ENCODE measurements at regions not wholly inside any gene's neighbourhood (a gene's known extent, or its start where the extent isn't known, plus 50 kb on each side); places are given as distances from the start of the nearest gene placed in this dataset.

DNA sequence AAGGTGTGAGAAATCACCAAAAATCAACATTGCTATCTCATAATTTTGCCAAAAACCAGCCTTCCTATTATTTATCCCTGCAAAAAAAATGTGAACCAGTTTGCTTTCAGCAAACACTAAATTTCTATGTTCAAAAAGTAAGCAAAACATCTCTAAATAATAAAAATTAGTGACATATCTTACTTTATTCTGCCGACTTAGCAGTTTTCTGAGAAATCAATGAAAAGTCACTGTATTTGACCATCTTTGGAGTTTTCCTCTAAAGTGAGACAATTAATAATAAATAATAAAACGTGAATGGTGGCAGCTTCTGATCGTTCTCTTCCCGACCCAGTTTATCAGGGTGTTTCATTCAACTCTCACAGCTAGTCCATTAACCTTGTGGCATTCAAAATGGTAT, 158.6 kb upstream of the TARS1 start:
- Mint-ChIP-seq H3K27ac (no peak overlapping the region), H3K4me3 (no peak overlapping the region), H3K27me3 (ENCODE audit: insufficient read depth, low read depth, poor library complexity) (peaks cover 3% of the 10 kb centered on the region), H3K9me3 (no peaks in the 10 kb centered on the region), H3K4me1 (peaks cover 3% of the 10 kb centered on the region; the same call in 2 of the 3 replicates), H3K36me3 (ENCODE audit: low read depth) (no peaks in the 10 kb centered on the region)
- Histone ChIP-seq H3K4me1 (ENCODE audit: insufficient read depth) (no peaks in the 10 kb centered on the region), H3K79me2 (replicated peaks; ENCODE audit: insufficient read depth) (no peaks in the 10 kb centered on the region), H3K4me2 (no peak overlapping the region), H3K9me2 (ENCODE audit: insufficient read depth) (no peaks in the 10 kb centered on the region), H3K27ac (ENCODE audit: low read depth) (no peak overlapping the region), H2AFZ (no peak overlapping the region), H4K20me1 (replicated peaks; ENCODE audit: insufficient read depth) (no peaks in the 10 kb centered on the region), H3K36me3 (ENCODE audit: insufficient read depth) (no peaks in the 10 kb centered on the region), H3K27me3 (ENCODE audit: insufficient read depth) (no peaks in the 10 kb centered on the region), H3K4me3 (no peak overlapping the region), H3F3A (replicated peaks; ENCODE audit: low read depth) (no peaks in the 10 kb centered on the region)
- no peak for ATAC-seq
- TF ChIP-seq, protein P1, sequence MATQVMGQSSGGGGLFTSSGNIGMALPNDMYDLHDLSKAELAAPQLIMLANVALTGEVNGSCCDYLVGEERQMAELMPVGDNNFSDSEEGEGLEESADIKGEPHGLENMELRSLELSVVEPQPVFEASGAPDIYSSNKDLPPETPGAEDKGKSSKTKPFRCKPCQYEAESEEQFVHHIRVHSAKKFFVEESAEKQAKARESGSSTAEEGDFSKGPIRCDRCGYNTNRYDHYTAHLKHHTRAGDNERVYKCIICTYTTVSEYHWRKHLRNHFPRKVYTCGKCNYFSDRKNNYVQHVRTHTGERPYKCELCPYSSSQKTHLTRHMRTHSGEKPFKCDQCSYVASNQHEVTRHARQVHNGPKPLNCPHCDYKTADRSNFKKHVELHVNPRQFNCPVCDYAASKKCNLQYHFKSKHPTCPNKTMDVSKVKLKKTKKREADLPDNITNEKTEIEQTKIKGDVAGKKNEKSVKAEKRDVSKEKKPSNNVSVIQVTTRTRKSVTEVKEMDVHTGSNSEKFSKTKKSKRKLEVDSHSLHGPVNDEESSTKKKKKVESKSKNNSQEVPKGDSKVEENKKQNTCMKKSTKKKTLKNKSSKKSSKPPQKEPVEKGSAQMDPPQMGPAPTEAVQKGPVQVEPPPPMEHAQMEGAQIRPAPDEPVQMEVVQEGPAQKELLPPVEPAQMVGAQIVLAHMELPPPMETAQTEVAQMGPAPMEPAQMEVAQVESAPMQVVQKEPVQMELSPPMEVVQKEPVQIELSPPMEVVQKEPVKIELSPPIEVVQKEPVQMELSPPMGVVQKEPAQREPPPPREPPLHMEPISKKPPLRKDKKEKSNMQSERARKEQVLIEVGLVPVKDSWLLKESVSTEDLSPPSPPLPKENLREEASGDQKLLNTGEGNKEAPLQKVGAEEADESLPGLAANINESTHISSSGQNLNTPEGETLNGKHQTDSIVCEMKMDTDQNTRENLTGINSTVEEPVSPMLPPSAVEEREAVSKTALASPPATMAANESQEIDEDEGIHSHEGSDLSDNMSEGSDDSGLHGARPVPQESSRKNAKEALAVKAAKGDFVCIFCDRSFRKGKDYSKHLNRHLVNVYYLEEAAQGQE (IDR thresholded peaks at IDR 0.05; ENCODE audit: unreplicated experiment): no peak
- TF ChIP-seq ZNF331 (CRISPR knock-in tag; IDR thresholded peaks at IDR 0.05; ENCODE audit: low read depth) (no peak), POLR2AphosphoS5 (IDR thresholded peaks at IDR 0.05; ENCODE audit: low read depth) (no peak), CREB1 (CRISPR knock-in tag; IDR thresholded peaks at IDR 0.05; ENCODE audit: low read depth) (no peak), STAT1 (IDR thresholded peaks at IDR 0.05; ENCODE audit: unreplicated experiment) (no peak), NANOG (IDR thresholded peaks at IDR 0.05; ENCODE audit: borderline replicate concordance) (no peak), ZNF114 (CRISPR knock-in tag; IDR thresholded peaks at IDR 0.05) (no peak), EZH2 (IDR thresholded peaks at IDR 0.05; ENCODE audit: low read depth, unreplicated experiment) (no peak), JUNB (IDR thresholded peaks at IDR 0.05; ENCODE audit: unreplicated experiment) (no peak), EZH2phosphoT487 (IDR thresholded peaks at IDR 0.05; ENCODE audit: unreplicated experiment) (no peak)
- TF ChIP-seq, protein P2, sequence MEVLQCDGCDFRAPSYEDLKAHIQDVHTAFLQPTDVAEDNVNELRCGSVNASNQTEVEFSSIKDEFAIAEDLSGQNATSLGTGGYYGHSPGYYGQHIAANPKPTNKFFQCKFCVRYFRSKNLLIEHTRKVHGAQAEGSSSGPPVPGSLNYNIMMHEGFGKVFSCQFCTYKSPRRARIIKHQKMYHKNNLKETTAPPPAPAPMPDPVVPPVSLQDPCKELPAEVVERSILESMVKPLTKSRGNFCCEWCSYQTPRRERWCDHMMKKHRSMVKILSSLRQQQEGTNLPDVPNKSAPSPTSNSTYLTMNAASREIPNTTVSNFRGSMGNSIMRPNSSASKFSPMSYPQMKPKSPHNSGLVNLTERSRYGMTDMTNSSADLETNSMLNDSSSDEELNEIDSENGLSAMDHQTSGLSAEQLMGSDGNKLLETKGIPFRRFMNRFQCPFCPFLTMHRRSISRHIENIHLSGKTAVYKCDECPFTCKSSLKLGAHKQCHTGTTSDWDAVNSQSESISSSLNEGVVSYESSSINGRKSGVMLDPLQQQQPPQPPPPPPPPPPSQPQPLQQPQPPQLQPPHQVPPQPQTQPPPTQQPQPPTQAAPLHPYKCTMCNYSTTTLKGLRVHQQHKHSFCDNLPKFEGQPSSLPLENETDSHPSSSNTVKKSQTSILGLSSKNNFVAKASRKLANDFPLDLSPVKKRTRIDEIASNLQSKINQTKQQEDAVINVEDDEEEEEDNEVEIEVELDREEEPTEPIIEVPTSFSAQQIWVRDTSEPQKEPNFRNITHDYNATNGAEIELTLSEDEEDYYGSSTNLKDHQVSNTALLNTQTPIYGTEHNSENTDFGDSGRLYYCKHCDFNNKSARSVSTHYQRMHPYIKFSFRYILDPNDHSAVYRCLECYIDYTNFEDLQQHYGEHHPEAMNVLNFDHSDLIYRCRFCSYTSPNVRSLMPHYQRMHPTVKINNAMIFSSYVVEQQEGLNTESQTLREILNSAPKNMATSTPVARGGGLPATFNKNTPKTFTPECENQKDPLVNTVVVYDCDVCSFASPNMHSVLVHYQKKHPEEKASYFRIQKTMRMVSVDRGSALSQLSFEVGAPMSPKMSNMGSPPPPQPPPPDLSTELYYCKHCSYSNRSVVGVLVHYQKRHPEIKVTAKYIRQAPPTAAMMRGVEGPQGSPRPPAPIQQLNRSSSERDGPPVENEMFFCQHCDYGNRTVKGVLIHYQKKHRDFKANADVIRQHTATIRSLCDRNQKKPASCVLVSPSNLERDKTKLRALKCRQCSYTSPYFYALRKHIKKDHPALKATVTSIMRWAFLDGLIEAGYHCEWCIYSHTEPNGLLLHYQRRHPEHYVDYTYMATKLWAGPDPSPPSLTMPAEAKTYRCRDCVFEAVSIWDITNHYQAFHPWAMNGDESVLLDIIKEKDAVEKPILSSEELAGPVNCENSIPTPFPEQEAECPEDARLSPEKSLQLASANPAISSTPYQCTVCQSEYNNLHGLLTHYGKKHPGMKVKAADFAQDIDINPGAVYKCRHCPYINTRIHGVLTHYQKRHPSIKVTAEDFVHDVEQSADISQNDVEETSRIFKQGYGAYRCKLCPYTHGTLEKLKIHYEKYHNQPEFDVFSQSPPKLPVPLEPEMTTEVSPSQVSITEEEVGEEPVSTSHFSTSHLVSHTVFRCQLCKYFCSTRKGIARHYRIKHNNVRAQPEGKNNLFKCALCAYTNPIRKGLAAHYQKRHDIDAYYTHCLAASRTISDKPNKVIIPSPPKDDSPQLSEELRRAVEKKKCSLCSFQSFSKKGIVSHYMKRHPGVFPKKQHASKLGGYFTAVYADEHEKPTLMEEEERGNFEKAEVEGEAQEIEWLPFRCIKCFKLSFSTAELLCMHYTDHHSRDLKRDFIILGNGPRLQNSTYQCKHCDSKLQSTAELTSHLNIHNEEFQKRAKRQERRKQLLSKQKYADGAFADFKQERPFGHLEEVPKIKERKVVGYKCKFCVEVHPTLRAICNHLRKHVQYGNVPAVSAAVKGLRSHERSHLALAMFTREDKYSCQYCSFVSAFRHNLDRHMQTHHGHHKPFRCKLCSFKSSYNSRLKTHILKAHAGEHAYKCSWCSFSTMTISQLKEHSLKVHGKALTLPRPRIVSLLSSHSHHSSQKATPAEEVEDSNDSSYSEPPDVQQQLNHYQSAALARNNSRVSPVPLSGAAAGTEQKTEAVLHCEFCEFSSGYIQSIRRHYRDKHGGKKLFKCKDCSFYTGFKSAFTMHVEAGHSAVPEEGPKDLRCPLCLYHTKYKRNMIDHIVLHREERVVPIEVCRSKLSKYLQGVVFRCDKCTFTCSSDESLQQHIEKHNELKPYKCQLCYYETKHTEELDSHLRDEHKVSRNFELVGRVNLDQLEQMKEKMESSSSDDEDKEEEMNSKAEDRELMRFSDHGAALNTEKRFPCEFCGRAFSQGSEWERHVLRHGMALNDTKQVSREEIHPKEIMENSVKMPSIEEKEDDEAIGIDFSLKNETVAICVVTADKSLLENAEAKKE (CRISPR knock-in tag; IDR thresholded peaks at IDR 0.05): no peak
- TF ChIP-seq, protein P3, sequence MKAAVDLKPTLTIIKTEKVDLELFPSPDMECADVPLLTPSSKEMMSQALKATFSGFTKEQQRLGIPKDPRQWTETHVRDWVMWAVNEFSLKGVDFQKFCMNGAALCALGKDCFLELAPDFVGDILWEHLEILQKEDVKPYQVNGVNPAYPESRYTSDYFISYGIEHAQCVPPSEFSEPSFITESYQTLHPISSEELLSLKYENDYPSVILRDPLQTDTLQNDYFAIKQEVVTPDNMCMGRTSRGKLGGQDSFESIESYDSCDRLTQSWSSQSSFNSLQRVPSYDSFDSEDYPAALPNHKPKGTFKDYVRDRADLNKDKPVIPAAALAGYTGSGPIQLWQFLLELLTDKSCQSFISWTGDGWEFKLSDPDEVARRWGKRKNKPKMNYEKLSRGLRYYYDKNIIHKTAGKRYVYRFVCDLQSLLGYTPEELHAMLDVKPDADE (IDR thresholded peaks at IDR 0.05): no peak
- TF ChIP-seq, protein P4, sequence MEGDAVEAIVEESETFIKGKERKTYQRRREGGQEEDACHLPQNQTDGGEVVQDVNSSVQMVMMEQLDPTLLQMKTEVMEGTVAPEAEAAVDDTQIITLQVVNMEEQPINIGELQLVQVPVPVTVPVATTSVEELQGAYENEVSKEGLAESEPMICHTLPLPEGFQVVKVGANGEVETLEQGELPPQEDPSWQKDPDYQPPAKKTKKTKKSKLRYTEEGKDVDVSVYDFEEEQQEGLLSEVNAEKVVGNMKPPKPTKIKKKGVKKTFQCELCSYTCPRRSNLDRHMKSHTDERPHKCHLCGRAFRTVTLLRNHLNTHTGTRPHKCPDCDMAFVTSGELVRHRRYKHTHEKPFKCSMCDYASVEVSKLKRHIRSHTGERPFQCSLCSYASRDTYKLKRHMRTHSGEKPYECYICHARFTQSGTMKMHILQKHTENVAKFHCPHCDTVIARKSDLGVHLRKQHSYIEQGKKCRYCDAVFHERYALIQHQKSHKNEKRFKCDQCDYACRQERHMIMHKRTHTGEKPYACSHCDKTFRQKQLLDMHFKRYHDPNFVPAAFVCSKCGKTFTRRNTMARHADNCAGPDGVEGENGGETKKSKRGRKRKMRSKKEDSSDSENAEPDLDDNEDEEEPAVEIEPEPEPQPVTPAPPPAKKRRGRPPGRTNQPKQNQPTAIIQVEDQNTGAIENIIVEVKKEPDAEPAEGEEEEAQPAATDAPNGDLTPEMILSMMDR (conservative IDR thresholded peaks at IDR 0.05; ENCODE audit: low read depth in 2 of 2): no peak
- no peak for DNase-seq (ENCODE audit: low spot score)

Measured in GM23338 (cell line).